NAMALWA (cell line): ENCODE measurements at regions not wholly inside any gene's neighbourhood (a gene's known extent, or its start where the extent isn't known, plus 50 kb on each side); places are given as distances from the start of the nearest gene placed in this dataset.
"Not testable (repeated sequence)": the region's sequence is repeated elsewhere in the genome, so short reads cannot be mapped to it uniquely, and the experiment has no call there.

Experiments used
- DNase-seq: peaks from one replicate; pipeline ENCODE4 v3.0.0-alpha.2; 2015; ENCODE audit warnings: low spot score

DNA sequence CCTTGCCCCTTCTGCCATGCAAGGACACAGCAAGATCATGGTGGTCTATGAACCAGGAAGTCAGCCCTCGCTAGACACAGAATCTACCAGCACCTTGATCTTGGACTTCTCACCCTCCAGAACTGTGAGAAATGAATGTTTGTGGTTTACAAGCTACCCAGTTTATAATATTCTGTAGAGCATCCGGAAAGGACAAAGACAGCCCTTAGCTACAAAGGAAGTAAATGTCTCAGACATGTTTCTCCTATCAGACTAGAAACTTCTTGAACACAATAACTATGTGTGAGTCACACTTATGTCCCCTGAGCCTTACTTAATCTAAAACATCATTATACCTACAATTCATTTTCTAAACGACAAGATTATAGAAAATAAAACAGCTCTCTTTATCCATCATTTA lies 176.7 kb downstream of the KLHL28 start:
- no peak for DNase-seq

DNA sequence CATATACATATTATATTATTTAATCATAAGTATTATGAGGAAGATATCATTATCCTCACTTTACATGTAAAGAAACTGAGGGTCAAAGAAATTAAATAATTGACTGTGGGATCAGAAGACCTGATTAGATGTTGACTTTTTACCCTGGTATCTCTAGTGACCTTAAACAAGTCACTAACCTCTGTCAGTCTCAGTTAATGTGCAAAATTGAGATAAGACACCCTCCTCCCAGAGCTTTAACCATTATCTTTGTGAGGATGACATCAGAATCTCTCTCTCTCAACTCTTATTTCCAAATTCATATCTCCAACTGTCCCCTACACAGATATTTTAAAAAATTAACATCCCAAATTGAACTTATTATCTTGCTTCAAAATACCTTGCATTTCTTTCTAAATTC lies 177.8 kb downstream of the KLHL28 start:
- DNase-seq, result no peak

DNA sequence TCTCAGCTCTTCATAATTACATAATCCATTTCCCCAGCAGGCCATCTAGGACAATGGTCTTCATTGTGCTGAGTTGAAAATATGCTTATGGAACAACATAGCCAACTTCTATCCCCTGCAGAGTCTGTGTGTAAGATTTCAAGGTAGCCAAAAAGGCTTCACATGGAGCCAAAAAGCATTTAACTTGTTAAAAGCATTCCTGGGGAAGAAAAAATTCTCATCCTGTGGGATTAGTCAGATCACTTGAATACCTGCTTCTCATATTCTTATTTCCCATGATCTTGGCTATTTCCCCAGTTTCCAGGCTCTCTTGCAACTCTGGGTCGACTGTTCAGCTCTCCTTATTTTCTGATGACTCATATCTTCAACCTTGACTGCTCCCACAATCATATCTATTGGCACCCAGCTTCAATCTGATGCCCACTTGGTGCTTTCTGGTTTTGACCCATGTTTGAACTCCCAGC lies 178.9 kb downstream of the KLHL28 start:
- no peak for DNase-seq

DNA sequence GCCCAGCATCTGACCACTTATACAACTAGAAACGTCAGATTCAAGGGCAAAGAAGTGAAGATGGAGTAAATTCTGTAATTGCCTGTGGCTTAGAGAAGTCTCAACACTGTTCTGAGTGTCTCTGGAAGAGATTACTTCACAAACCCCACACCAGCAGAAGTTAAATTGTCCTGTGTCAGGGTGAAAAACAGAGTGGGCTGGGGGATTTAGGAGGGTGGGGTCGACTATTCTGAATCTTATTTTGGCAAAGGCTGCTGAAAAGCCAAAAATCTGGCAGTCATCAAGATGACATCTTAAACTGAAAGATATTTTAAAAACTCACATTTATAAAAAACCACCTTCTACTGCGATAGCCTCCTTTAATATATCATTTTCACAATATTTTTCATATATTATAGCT lies 180.8 kb downstream of the KLHL28 start:
- no peak for DNase-seq

DNA sequence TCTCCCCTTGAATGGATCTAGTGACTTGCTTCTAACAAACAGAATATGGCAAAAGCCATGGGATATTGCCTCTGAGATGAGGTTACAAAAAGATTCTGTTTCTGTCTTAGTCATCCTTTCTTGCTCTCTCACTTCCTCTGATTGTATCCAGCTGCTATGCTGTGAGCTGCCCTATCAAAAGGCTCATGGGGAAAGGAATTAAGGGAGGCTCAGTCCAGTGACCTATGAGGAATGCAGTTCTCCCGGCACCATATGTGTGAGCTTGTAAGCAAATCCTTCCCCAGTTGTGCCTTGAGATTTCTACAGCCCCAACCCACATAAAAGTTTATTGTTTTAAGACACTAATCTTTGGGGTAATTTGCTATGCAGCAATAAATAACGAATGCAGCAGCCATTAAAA lies 183.1 kb downstream of the KLHL28 start:
- DNase-seq, result no peak

DNA sequence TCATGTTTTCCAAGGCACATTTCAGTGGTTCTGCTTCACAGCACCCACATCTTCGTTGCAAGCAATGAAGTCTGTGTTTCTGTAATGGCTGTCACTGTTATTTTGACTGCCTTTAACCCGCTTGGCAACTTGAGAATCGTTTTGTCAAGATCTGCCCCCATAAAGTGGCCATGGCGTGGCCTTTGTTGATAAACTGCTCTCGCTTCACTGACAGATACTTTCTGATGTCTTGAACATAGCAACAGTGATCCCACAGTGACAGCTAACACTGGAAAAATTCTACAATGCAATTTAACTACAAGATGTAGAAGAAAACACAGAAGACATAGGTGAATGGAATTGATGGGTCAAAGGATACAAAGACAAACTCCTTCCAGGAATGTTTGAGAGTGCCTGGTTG lies 184.2 kb downstream of the KLHL28 start:
- DNase-seq, result no peak

DNA sequence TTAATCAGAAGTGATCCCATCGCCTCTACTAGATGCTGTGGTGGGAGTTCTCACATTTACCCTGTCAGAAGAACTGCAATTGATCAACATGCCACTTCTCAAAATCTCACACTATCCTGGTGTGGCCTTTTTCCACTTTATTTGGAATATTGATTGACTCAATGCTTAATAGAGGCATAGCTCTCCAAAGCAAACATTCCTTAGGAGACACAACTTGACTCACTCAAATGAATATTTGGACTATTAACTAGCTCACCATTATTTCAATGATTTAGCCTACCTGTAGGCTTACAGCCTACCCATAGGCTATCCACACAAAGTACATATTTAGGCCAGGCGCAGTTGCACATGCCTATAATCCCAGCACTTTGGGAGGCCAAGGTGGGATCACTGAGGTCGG lies 186.5 kb downstream of the KLHL28 start:
- no peak for DNase-seq

DNA sequence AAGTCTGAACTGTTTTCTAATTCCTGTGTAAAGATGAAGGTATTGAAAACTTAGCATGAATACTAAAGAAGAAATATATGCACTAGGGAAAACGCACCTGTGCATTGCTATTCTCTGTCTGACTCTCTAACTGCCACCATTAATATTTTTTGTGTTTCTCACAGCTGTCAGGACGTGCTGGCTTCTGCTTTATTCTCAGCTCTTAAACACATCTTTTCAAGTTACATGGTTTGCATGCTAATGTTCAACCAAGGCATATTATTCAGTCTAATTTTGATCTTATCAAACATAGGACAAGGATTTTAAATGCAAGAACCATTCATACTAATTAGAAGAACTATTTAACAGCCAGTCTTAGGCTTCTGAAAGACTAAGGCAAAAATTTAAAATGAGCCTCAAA lies 187.4 kb downstream of the KLHL28 start:
- no peak for DNase-seq

DNA sequence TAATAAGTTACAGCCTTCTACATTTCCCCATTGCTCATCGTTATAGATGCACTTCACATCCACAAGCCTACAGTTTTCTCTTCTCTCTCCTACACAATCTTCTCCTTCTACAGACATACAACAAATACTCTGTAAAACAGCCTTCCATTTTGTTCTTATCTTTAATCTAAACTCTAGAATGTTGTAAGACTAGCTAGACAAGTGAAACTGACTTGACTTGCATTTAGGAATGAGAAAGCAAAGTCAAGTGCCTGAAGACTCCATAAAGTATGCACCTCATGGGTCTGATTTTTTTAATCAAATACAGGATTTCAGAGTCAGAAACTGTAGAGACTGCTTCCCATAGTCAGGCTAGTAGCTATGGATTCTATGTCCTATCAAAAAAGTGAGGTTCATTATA lies 190.3 kb downstream of the KLHL28 start:
- no peak for DNase-seq

DNA sequence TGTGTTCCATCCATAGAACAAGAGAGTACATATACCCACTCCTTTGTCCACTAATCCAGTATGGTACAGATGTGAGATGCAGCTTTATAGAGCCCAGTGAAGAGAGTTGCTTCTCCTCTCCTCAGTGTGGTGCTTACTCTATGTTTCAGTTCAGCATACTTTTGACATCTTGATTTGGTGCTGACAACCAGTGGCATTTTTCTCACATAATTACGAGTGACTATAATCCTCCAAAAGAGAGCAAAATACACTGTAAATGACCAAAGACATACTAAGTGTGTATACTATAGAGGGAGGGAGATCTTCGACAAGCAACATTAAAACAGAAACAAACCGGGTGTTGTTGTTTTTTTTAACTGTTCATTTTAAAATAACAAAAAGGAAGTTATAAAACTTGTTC lies 191.5 kb downstream of the KLHL28 start:
- no peak for DNase-seq

DNA sequence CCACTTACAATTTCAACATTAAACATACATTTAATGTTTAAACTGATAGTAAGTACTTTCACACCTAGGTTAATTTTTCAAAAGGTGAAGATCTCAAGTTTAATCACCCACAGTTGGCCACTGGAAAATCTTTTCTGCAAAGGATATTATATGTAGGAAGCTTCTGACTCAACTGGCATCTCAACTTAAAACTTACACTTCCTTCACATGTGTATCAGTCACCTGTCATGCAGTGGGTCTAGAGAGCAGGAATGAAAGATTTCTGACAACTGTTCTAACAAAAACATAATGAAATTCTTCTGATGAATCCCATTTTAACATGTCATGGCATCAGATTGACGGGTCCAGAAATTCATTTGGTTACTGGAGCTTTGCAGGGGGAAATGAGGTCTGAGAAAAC lies 192.8 kb downstream of the KLHL28 start:
- DNase-seq, result no peak

DNA sequence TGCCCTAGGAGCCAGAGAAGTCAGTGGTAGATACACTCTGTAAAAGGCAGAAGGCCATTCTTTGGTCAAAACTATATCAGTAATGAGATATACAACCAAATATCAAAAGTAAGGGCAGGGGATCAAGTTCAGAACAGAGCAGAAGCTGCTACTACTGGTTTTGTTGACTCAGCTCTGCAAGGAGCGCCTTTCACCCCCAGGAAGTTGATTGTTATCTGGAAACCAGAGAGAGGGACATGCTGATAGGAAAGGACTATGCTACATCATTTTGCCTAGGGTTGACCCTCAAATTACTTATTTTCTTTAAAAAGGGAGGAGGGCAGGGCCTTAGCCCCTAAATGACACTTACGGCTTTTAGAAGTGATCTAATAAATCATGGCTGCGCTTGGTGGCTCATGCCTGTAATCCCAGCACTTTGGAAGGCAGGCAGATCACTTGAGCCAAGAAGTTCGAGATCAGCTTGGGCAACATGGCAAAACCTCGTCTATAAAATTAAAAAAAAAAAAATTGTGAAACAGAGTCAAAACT lies 194.0 kb downstream of the KLHL28 start:
- DNase-seq, result no peak

DNA sequence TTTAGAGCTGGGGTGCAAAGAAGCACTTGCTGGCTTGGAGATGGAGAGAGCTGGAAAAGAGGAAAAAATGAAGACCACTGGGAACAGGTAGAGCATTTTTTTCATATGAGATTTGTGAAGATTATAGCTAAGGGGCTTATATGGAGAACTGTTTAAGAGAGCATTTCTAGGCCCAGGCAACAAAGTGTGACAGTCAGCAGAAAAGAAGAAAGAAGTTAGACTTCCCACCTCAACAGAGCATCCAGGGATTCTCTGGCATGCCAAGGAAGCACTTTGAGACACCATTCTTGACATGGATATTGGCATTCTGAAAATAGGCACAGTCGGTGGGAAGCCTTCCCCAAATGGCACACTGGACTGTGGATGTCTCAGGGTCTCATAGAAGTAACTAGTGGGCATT lies 195.5 kb downstream of the KLHL28 start:
- no peak for DNase-seq

DNA sequence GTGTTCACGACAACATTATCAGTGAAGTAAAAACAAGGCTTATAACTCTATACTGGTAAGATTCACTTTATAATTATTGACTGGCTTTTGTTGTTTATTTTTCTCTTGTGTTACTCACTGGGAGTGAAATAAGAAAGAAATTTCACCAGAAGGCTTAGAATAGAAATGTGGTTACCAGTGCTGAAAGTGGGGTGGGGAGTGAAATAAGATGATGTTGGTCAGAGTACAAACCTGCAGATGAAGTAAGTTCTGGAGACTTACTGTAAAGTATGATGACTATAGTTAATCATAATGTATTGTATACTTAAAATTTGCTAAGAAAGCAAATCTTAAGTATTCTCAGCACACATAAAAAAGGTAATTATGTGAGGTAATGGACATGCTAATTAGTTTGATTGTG lies 198.4 kb downstream of the KLHL28 start:
- no peak for DNase-seq

DNA sequence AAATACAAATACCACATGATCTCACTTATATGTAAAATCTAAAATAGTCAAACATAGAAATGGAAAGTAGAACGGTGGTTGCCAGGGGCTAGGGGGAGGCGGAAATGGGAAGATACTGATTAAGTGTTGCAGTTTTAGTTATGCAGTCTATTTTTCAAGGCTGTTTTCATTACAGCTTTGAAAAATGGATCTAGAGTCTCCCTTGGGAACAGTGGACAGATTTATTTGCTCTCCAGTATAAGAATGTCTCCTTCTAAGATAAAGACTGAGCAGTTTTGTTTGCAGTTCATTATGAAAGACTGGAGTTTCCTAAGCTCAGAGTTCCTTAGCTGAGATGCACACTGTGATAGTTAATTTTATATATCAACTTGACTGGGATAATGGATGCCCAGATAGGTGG lies 202.5 kb downstream of the KLHL28 start:
- DNase-seq, result no peak

DNA sequence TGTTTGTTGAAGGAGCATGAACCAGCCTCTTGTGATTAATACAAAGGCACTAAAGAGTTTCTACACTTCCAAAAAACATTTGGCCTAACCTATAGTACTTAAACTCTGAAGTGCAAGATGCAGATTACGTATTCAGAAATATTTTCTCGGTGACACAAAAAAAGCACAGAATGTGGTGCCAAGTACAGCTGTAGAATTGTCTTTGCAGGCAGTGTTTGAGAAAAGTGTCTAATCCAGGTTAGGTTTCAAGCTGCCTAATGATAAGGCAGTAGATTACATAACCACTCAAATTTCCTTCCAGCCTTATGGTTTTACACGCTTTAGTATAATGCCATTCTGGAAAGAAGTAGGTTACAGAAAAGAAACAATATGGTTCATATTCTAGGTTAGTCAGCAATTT lies 205.2 kb downstream of the KLHL28 start:
- DNase-seq, result no peak

DNA sequence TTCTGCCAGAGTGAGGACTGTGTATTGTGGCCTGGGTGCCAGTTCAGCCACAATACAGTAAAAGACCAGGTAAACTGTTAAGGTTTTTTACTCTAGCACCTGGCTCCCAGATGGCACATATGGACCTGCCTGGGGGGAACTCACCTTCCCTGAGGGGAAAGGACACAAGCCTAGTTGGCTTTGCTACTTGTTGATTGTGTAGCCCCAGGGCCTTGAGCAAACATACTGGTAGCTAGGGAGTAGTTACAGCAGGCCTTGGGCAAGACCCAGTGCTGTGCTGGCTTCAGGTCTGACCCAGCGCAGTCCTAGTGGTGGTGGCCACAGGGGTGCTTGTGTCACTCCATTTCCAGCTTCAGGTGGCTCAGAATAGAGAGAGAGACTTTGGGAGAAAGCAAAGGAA lies 216.4 kb downstream of the KLHL28 start:
- no peak for DNase-seq

DNA sequence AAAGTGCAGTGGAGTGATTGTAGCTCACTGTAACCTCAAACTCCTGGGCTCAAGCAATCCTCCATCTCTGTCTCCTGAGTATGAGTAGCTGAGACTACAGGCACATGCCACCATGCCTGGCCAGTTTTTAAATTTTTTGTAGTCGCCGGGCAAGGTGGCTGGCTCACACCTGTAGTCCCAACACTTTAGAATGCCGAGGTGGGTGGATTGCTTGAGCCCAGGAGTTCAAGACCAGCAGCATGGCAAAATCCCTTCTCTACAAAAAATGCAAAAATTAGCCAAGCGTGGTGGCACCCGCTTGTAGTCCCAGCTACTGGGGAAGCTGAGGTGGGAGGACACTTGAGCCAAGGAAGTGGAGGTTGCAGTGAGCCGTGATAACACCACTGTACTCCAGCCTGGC lies 219.5 kb downstream of the KLHL28 start:
- no peak for DNase-seq

DNA sequence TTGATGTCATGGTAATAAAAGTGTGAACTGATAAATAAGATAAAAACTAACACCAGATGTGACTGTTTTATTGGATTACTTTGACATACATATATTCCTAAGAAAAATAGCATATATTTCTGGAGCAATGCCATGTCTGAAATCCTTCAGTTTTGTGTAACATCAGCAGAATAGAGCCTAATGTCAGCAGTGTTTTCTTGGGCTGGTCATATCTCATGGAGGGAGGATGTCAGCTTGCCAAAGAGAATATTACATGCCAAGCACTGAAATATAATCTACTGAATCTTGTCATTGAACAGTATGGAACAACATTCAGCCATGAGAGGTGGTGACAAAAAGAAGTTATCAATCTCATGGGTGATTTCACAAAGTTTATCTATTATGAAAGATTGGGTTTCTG lies 220.3 kb downstream of the KLHL28 start:
- no peak for DNase-seq

DNA sequence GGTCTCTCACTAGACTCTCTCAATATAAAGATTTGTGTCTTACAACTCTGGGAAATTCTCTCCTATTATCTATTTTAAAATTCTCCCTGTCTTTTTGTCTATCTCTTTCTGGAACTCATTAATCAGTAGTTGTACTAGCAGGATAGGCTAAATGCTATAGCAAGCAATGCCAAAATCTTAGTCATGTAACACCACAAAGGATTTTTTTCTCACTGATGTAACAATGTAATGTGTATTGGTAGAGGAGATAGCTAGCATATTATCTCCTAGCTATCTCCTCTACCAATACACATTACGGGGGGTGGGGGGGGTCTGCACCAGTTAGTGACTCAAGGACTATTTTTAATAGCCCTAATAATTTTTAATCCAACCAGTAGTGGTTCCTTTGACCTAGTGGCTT lies 225.4 kb downstream of the KLHL28 start:
- no peak for DNase-seq

DNA sequence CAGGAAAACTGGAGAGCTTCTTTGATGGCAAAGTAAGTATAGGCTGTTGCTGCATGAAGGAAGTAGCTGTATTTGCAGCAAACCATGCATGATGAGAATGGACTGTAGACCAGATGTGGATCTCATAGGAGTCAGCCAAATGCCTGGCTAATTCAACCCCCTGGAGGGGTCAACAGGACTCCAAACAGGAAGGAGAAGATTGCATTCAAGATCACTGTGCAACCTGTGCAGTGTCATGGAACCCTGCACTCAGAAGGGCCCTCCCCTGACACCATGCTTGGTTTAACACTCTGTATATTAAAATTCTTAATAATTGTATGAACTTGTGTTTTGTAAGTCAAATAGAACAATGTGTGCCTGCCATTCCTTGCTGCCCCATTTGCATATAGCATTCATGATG lies 225.1 kb upstream of the FSCB start:
- DNase-seq, result no peak

DNA sequence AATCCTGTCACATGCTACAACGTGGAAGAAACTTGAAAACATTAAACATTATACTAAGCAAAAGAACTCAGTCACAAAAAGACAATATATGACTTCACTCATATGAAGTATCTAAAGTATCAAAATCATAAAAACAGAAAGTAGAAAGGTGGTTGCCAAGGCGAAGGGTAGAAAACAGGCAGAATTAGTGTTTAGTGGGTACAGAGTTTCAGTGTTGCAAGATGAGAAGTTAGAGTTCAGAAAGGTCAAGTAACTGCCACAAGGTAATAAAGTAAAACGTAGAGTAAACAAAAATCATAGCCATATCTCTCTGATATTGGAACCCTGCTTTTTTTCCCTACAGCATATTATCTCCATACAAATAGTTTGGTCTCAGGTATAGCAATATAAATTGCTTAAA lies 223.8 kb upstream of the FSCB start:
- DNase-seq, result no peak

DNA sequence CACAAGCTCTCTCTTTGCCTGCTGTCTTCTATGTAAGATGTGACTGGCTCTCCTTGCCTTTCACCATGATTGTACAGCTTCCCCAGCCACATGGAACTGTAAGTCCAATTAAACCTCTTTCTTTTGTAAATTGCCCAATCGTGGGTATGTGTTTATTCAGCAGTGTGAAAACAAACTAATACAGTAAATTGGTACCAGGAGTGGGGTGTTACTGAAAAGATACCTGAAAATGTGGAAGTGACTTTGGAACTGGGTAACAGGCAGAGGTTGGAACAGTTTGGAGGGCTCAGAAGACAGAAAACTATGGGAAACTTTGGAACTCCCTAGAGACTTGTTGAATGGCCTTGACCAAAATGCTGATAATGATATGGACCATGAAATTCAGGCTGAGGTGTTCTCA lies 214.3 kb upstream of the FSCB start:
- DNase-seq, result not testable (repeated sequence)

DNA sequence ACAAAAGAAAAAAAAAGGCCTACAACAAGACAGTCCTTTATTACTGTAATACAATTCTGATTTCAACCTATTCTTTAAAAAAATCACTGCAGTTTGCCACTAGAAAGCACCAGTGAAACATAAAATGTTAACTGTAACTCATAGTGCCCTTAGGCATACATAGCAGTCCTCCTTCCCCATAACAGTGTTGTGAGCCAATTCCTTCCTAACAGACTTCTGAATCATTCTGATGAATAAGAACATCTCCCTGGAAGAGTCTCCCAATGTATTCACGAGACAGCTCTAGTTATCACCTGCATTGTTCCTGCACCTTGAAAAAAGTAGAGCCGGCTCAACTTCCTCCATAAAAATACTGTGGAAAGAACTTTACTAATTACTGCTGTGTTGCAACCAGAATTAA lies 213.6 kb upstream of the FSCB start:
- DNase-seq, result no peak
